ENCODE measurements at regions not wholly inside any gene's neighbourhood (a gene's known extent, or its start where the extent isn't known, plus 50 kb on each side); places are given as distances from the start of the nearest gene placed in this dataset.

GRCh38 chr6:5930143-5930770 lies 76.5 kb downstream of the NRN1 start:
- no peak overlapping the region for H3K4me3 ChIP-seq (ENCODE audit: low read depth, low read length)
- no peaks in the 10 kb centered on the region for H3K36me3 ChIP-seq (ENCODE audit: control insufficient read depth, insufficient read depth, low read length)
- no peak for DNase-seq (ENCODE audit: low read depth)
- no peak for TF ChIP-seq CTCF (IDR thresholded peaks at IDR 0.05; ENCODE audit: insufficient read depth, low read length, poor library complexity, severe bottlenecking)
- H3K27me3 ChIP-seq (ENCODE audit: control insufficient read depth, insufficient read depth, low read length), result no peaks in the 10 kb centered on the region

GRCh38 chr6:5923840-5924239 lies 82.9 kb downstream of the NRN1 start:
- Histone ChIP-seq H3K36me3 (ENCODE audit: control insufficient read depth, insufficient read depth, low read length) (no peaks in the 10 kb centered on the region), H3K27me3 (ENCODE audit: control insufficient read depth, insufficient read depth, low read length) (no peaks in the 10 kb centered on the region), H3K4me3 (ENCODE audit: low read depth, low read length) (no peak overlapping the region)
- no peak for TF ChIP-seq CTCF (IDR thresholded peaks at IDR 0.05; ENCODE audit: insufficient read depth, low read length, poor library complexity, severe bottlenecking)
- no peak for DNase-seq (ENCODE audit: low read depth)

GRCh38 chr6:5922230-5922629 lies 84.5 kb downstream of the NRN1 start:
- H3K36me3 ChIP-seq (ENCODE audit: control insufficient read depth, insufficient read depth, low read length), result no peaks in the 10 kb centered on the region
- DNase-seq (ENCODE audit: low read depth), result no peak
- H3K27me3 ChIP-seq (ENCODE audit: control insufficient read depth, insufficient read depth, low read length), result no peaks in the 10 kb centered on the region
- H3K4me3 ChIP-seq (ENCODE audit: low read depth, low read length), result no peak overlapping the region
- no peak for TF ChIP-seq CTCF (IDR thresholded peaks at IDR 0.05; ENCODE audit: insufficient read depth, low read length, poor library complexity, severe bottlenecking)

- no peak overlapping the region for H3K4me3 ChIP-seq (ENCODE audit: low read depth, low read length)
- H3K27me3 ChIP-seq (ENCODE audit: control insufficient read depth, insufficient read depth, low read length), result no peaks in the 10 kb centered on the region
- no peak for TF ChIP-seq CTCF (IDR thresholded peaks at IDR 0.05; ENCODE audit: insufficient read depth, low read length, poor library complexity, severe bottlenecking)
Measured at GRCh38 chr6:5909721-5910120, 97.0 kb downstream of the NRN1 start.

GRCh38 chr6:5906842-5907241 lies 99.9 kb downstream of the NRN1 start:
- H3K36me3 ChIP-seq (ENCODE audit: control insufficient read depth, insufficient read depth, low read length), result no peaks in the 10 kb centered on the region
- no peak overlapping the region for H3K4me3 ChIP-seq (ENCODE audit: low read depth, low read length)
- no peak for TF ChIP-seq CTCF (IDR thresholded peaks at IDR 0.05; ENCODE audit: insufficient read depth, low read length, poor library complexity, severe bottlenecking)
- DNase-seq (ENCODE audit: low read depth), result no peak
- no peaks in the 10 kb centered on the region for H3K27me3 ChIP-seq (ENCODE audit: control insufficient read depth, insufficient read depth, low read length)

More at GRCh38 chr6:5909721-5910120, 97.0 kb downstream of the NRN1 start:
- no peak for DNase-seq (ENCODE audit: low read depth)
- H3K36me3 ChIP-seq (ENCODE audit: control insufficient read depth, insufficient read depth, low read length), result no peaks in the 10 kb centered on the region

GRCh38 chr6:5906340-5906670 lies 100.4 kb downstream of the NRN1 start:
- no peak for DNase-seq (ENCODE audit: low read depth)
- no peaks in the 10 kb centered on the region for H3K36me3 ChIP-seq (ENCODE audit: control insufficient read depth, insufficient read depth, low read length)
- no peaks in the 10 kb centered on the region for H3K27me3 ChIP-seq (ENCODE audit: control insufficient read depth, insufficient read depth, low read length)
- no peak for TF ChIP-seq CTCF (IDR thresholded peaks at IDR 0.05; ENCODE audit: insufficient read depth, low read length, poor library complexity, severe bottlenecking)
- H3K4me3 ChIP-seq (ENCODE audit: low read depth, low read length), result no peak overlapping the region
